Stimulated activated CD4-positive, alpha-beta T cell treated with anti-CD3 and anti-CD28 coated beads, Interleukin-2, amount 100 ng/mL, for 24 hours (primary cell): ENCODE measurements at regions not wholly inside any gene's neighbourhood (a gene's known extent, or its start where the extent isn't known, plus 50 kb on each side); places are given as distances from the start of the nearest gene placed in this dataset.

Source experiments
- DNase-seq, 2 donors: peaks; one replicate each; pipeline ENCODE4 v3.0.0-alpha.2; 2020

DNA sequence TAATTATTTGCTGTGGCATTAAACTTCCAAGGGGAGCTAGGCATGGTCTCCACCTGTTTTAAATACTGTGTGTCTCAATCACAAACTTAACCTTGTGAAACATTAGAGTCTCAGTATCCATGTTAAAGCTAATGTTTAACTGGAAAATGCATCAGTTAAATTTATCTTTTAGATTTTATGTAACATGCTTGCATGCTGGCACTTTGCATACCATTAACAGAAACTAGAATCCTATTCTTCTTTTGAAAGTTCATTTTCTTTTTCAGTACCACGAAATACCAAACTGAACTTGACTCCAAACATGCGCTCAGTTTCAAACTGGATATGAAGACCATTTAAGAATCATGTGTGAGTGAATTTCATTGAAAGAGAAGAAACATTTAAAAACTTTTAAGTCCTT lies 328.9 kb upstream of the SLC10A2 start:
- DNase-seq, result no peak

DNA sequence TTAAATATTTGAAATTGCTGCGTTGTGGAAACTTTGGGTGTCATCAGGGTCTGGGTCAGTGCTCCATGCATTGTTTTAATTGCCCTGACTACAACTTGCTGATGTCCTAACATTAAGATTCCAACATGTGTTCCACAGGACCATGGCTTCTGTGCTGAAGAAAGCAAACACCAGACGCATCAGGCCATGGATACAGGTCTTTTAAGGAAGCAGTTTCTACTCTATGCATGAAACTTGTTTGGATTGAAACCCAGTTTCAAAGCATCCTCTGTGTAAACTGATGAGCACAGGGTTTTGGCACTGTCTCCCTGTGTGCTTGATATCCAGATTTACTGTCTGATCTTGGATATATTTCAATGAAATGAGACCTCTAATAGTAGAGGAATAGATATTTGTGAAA lies 328.4 kb upstream of the SLC10A2 start:
- DNase-seq, result no peak

DNA sequence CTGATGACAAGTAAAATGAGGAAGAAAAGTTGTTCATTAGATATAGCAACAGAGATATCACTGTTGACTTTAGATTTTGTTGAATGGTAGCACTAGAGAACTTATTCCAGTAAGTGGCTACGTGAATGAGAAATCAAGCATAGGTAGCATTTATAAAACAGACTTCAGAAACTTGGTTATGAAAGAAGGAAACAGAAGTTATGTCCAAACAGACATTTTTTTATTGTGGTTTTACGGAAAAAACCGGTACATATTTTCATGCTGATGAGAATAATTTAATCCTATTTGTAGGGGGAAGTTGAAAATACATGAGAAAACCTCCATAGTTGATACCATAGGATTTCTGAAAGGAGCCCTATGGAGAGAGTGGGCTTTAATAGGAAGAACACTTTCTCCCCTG lies 325.7 kb upstream of the SLC10A2 start:
- DNase-seq, result no peak

DNA sequence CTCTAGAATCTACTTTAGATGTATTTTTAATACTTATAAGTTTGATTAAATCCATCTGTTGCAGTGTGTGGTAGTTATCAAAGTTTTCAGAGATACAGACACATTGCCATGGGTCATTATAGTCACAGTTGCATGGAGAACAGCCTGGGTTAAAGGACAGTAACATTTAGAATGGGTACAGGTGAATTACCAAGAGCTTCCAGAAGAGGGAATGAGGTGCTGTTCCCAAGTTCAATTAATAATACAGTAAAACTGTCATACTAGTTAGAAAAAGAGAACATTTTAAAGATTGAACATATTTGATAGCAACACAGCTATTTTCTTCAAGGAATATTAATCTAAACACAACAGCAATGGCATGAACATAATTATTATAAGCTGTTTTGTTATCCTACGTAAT lies 322.6 kb upstream of the SLC10A2 start:
- no peak for DNase-seq

DNA sequence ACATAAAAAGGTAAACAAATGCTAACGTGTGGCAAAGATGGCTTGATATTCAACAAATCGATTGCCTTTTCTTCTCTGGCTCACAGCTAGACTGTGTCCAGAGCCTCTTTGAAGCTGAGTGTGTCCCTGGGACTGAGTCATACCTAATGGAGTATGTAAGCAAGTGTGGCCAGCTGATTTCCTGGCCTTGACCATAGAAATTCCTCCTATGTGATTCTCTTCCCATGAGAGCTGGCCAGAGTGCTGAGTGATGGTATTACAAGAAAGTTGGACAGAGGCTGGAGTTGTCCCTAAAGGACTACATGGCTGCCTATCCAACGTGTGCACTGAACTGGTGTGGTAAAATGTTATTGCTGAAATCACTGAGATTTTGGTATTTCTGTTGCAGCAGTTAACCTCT lies 320.1 kb upstream of the SLC10A2 start:
- DNase-seq, result no peak

DNA sequence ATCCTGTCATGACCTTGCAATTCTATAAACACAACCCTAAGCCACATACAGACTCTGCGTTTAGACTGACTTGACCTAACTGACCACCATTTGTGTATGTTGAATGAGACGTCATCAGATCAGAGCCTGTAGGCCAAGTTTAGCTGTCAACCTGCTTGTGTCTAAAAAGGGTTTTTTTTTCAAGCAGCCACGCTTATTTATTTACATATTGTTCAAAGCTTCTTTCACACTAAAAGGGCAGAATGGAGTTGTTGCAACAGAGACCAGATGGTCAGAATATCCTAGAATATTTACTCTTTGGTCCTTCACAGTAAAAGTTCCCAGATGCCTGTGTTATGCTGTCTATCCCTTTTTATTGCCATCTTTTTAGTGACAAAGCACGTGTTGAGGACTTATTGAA lies 307.7 kb upstream of the SLC10A2 start:
- DNase-seq, result no peak

DNA sequence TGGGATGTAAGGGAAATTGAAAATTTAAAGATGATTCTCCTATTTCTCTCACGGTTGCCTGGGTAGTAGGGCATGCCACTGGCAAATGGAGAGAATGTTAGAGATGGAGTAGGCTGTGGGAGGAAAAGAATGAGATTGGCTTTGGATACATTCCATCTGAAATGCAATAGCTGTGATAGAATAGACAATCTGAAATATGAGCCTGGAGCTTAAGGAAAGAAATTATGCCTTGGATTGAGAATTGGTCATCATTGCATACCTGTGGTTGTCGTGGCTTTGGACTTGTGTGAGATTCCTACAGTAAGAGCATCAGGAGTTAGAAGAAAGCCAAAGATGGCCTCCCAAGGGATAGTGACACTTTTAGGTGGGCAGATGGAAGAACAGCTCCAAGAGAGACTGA lies 305.1 kb upstream of the SLC10A2 start:
- DNase-seq, result no peak

DNA sequence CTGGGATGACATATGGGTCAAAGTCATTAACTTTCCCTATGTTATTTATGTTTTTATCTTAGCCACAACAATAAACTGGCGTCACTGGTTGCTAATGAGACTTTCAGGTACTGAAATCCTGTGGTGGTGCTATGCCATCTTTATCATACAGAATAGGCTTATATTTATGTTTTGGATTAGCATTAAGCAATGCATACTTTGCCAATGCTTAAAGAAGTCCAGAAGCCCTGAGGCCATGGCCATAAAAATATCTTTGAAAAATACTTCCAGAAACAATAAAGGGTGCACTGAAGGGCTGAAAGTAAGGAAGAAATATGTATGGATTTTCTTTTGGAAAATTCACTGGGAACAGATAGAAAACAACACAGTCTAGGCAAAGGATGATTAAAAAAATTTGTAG lies 304.6 kb upstream of the SLC10A2 start:
- DNase-seq, result no peak

DNA sequence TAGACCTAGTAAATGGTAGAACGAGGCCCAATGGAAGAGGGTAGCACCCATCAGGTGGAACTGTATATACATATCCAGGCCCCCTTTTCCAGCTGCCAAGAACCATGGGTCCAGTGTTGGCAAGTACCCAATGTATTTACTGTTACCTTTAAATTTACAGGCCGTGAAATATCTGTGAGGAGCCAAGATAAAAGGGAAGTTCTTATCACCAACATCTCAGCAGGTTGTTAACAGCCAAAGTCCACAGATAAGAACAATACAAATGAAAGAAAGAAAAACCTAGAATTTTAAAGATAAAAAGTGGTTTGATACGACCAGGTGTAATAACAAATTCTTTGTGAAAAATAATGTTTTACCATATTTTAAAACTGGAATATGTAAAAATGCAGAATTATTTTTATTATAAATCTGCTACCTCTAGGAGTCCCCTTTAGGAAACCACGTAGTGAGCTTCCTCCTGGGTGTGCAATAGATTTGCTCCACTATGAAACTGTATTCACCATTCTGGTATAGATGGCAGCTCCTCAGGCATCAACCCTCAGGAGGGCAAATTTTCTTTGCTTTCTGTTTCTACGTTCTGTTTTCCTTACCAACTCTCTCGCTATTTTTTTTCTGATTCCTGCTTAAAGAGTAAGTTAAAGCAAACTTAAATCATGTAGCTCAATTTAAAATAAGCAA lies 292.2 kb upstream of the SLC10A2 start:
- no peak for DNase-seq

DNA sequence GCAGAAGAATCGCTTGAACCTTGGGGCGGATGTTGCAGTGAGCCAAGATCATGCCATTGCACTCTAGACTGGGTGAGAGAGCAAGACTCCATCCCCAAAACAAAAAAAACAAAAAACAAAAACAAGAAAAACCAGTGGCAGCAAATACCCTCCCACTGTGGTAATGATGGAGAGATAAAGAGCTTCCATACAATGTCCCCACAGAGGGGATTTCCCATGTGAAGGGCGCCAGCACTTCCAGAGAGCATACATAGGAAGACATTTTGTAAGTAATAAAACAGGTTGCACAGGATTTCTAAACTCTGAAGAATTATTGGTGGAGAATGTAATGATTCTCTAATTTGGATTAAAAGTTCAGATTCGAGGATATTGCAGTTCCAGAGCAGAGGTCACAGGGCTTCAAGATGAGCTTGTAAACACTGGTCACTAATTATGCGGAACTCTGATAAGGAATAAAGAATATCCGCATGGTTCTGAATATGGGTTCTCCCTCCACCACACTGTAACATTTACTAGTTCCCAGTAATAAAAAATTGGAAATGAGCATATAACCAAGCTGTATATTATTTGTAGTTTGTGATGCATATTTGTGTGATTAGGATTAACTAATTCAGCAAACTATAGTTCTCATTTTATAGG lies 290.1 kb upstream of the SLC10A2 start:
- DNase-seq, result no peak

DNA sequence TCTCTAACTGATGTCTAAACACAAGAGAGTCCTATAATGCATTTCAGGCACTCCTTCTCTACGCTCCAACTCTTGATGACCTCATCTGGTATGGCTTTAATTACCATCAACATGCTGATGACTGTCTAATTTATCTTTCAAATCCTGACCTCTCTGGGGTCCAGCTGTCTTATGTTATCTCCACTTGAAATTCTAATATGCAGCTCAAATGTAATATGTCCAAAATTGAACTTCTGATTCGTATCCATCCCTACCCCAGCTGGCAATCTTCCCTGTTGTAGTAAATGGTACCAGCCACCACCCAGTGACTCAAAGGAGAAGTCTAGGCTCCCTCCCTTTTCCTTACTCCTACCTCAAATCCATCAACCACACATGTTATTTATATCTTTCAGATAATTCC lies 288.0 kb upstream of the SLC10A2 start:
- DNase-seq, result no peak

DNA sequence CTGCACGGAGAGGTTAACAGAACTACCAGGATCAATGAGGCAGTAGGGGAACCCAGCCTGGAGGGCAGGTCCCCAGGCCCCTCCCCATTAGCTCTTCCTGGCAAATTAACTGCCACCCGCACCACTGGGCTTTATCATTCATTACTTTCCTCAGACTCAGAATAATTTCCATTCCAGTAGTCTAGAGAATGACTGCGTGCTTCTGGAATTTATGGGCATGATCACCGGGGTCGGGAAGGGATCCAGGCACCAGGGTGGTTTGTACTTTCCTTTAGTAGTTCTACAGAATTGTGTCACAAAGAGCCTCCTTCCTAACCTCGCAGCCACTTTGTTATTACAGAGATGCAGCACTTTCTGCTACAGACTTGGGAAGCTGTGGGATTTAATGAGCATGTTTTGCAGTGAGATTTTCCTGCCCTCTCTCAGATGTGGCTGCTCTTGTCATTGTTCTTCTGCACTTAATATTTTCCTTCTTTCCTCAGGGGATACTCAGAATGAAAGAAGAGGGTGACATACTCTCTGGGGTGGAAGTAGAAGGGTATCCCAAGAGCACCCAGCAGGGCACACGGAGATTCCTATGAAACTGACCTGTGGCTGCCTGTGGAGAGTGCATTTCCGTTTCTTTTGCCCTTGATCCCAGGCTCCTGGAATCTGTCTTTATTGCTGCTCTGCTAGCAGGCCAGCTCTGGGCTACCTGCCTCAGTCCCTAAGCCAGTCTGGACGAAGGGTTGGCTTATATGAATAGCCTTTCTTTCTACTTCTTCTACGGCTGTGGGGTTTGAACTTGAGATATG lies 285.0 kb upstream of the SLC10A2 start:
- no peak for DNase-seq

DNA sequence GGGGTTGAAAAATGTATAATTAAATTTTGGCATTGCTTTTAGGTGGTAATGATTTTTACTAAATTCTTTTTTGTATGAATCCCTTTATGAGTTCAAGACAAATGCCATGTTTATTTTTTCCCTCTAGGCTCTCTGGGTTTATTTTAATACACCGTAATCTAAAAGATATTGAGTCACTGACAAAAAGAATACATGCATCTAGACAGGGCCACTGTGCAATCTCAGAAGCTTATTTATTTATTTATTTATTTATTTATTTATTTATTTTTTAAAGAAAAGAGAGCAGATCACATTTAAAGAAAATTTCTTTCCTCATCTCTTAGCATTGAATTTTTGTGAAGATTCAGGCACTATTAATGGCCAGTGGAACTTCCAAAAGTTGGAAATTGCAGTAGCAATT lies 283.9 kb upstream of the SLC10A2 start:
- DNase-seq, result no peak

DNA sequence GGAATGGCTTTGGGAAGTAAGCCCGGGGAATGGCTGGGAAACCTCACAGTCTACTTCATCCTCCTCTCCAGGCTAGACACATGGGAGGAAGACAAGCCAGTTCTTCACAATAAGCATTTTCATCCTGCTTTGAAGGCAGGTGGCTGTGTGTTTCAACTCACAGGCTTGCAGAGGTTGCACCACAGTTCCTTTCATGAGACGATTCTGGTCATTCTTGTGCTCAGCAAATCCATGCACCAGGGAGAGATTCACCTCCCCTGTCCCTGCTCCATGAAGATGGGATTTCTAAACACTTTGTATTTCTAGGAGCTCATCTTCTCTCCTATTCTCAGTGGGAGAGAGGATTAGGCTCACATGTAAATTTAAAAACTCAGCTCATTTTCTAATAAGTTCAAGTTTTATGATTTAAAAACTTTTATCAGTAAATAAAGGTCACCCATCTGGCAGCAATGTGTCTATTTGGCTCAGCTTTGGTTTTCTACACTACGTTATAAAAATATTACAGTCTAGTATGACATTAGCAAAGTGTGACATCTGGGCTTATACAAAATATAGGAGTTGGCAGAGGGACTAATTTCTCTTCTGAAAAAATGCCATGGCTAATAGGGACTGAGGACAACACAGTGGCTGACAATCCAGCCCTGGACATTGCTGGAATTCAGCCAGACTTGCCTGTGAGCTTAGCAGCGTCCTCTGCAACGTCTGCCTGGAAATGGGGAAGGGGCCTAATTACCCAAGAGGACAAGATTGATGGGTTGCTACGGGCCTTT lies 283.2 kb upstream of the SLC10A2 start:
- no peak for DNase-seq

DNA sequence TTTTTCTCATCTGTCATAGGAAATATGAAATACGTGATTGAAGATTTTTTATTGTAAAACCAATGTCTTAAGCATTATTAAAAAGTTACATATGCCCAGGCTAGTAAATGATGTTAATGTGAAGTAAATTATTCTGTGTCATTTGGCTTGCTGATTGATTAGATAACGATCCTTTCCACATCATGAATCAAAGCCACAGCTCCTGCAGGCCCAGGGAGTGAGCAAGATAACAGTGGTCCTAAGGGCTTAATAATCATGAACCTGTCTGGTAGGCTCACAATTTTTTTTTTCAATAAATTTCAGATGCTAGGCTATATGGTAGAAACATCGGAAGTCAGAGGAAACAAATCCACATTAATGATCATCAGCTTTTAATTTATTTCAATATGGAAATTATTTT lies 269.0 kb upstream of the SLC10A2 start:
- DNase-seq, result no peak

DNA sequence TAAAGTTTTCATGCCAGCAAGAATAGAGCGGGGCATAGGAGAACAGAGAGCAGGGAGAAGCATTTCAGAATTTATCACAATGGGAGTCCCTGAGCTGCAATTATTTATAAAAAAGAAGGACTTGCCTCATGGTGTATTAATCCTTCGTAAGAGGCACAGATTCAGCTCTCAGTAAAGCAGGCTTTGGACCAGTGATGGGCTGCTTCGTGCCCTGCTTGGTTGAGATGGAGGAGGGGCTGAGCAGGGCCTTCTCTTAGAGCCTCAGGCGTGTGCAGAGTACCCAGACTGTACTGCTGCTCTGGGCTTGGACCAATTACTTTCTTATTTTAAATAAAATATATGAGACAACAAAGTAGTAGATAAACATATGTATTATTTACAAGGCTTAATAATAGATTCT lies 265.7 kb upstream of the SLC10A2 start:
- DNase-seq, result no peak

DNA sequence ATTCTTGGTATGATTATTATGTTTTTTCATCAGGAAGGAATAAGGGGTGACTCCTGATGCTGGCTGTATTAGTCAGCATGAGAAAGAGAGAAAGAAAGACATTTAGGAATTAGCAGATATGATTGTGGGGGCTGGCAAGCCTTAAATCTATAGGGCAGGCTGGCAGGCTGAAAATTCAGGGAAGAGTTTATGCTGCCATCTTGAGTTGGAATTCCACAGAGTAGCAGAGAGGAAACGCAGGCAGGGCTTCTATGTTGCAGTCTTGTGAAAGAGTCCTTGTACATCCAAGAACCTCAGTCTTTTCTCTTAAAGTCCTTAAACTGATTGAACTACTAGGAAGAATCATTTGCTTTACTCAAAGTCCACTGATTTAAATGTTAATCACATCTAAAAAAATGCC lies 262.7 kb upstream of the SLC10A2 start:
- no peak for DNase-seq

DNA sequence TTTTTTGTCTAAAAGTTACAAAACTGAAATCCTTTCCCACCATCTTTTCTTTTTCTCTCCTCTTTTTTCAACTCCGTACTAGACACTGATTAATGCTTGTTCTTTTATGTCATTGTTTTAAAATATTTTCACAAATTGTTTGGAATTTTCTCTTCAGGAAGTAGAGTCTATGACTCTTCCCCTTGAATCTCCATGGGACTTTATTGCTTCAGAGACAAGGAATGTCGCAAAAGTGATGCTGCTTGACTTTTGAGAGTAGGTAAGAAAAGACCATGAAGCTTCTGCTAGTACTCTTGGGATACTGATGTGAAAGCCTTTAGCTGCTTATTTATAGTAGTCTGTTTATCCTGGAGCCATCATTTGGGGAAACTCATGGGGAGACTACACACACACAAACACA lies 260.1 kb upstream of the SLC10A2 start:
- no peak for DNase-seq

DNA sequence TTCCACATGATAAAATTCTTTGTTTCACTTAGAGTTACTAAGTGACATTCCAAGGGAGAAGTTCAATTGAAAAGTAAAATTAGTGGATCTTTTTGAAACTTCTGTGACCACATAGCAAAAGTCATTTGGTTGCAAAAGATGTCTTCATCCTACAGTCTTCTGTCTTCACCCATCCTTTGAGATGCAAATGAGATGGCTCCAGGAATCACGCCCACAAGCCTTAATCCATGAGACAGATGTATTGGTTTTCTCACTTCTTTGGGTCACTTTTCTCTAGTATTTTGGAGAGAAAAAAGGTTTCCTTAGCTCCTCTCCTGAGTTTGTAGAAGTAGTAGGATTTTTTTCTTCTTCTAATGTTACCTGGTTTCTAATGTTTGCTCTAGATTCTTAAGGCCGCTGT lies 259.5 kb upstream of the SLC10A2 start:
- DNase-seq, result no peak

DNA sequence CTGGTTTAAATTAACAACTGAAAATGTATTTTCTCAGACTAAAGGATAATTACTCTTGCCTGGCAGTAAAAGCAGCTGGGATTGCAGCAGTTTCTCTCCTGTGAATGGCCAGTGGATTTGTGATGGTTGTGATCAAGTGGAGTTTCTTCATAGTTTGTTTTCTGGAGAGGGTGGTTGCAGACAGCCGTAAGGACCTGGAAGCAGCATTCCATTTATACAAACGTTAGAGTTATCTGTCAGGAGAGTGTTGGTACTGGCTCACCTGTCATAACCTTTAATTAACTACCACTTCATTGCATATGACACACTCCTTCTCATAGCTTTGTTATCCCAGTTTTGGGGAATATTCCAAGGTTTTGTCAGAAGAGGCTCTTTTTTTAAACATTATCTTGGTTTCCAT lies 258.4 kb upstream of the SLC10A2 start:
- DNase-seq, result no peak

DNA sequence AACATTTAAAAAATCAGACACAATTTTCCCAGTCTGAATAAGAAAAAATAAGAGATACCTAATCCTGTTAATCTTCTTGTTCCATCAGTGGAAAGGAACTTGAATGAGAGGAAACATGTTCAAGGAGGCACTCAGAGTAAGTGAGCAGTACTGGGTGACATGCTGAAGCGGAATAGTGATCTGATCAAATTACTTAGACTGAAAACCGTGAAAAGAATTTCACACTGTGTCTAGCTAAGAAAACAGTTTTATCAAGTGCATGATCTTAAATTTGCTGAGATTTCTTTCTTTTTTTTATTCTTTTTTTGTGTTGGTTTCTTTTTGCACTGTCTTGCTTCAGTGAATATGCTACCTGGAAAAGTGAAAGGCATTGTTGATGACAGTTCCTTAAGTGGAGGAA lies 249.5 kb upstream of the SLC10A2 start:
- DNase-seq, result no peak

DNA sequence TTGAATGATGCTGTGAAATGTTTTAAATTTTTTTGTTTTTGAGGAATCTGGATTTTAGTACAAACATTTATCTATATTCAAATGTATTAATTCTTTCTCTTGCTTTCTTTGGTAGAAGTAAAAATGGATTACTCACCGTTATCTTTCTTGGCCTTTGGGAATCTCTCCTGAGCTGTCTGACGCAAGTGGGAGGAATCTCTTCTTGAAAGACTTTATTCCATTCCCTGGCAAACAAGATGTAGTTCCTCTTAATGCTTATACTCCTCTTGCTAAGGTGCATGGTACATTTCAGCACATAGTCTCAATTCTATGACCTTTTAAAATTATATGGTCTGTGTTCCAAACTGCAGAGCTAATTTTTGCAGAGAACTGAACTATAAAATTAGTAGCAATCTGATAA lies 246.2 kb upstream of the SLC10A2 start:
- DNase-seq, result no peak

DNA sequence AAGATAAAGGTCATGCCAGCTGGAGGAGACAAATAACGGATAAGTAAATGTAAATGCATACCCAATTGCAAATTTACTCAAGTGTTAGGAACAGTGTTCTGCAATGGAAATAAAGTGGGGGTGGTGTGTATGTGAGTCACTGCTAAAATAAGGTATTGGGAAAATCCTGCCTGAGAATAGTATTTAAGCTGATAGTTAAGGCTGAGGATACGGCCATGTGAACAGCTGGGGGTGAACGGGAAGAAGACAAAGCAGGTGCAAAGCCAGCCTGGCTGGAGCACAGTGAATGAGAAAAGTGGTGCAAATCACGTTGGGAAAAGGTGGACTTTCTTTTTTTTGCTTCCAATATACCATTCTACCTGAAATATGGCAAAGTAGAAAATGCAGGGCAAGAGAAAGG lies 242.4 kb upstream of the SLC10A2 start:
- DNase-seq, result no peak

DNA sequence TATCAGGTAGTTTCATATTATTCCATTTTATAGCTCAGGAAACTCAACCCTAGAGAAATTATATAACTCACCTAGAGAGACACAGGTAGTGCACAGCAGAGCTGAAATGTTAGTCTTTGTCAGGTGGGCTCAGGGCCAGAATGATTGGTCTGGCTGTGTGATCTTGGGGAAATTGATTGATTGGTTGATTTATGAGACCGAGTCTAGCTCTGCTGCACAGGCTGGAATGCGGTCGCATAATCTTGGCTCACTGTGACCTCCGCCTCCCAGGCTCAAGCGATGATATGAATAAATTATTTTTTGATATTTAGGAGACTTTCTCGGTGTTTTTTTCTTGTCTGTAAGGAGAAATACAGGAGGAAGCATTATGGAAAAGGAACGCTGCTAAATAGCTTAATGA lies 239.9 kb upstream of the SLC10A2 start:
- no peak for DNase-seq
